WTC11 (cell line): ENCODE measurements at regions not wholly inside any gene's neighbourhood (a gene's known extent, or its start where the extent isn't known, plus 50 kb on each side); places are given as distances from the start of the nearest gene placed in this dataset.

Experiments
- CBFB ChIP-seq: sonication (generic); formaldehyde crosslinking; IDR thresholded peaks from 2 replicates; pipeline ENCODE4 v1.8.1; 2022; ENCODE audit warnings: mild to moderate bottlenecking, low read depth, missing genetic modification reagents
- CREB1 ChIP-seq: sonication (generic); formaldehyde crosslinking; IDR thresholded peaks from 2 replicates; pipeline ENCODE4 v1.8.0; 2023; ENCODE audit warnings: mild to moderate bottlenecking, missing genetic modification reagents
- CTCF ChIP-seq: fragments of 200-600 bp; IDR thresholded peaks from 2 replicates; pipeline ENCODE4 v1.8.0; 2022; ENCODE audit warnings: antibody characterized with exemption
- E2F4 ChIP-seq: sonication (generic); formaldehyde crosslinking; IDR thresholded peaks from 2 replicates; pipeline ENCODE4 v1.8.1; 2022; ENCODE audit warnings: low read depth, mild to moderate bottlenecking, moderate library complexity, missing genetic modification reagents, borderline replicate concordance
- ELF4 ChIP-seq: sonication (generic); formaldehyde crosslinking; IDR thresholded peaks from 2 replicates; pipeline ENCODE4 v1.8.1; 2022; ENCODE audit warnings: low read depth, mild to moderate bottlenecking, moderate library complexity, missing genetic modification reagents
- ETV6 ChIP-seq: sonication (generic); formaldehyde crosslinking; IDR thresholded peaks from 2 replicates; pipeline ENCODE4 v1.8.1; 2022; ENCODE audit warnings: mild to moderate bottlenecking, missing genetic modification reagents
- JUN ChIP-seq: sonication (generic); formaldehyde crosslinking; IDR thresholded peaks from 2 replicates; pipeline ENCODE4 v1.8.0; 2023; ENCODE audit warnings: mild to moderate bottlenecking, missing genetic modification reagents
- NR1H2 ChIP-seq: sonication (generic); formaldehyde crosslinking; IDR thresholded peaks from 2 replicates; pipeline ENCODE4 v1.9.0; 2021; ENCODE audit warnings: mild to moderate bottlenecking, moderate library complexity, missing genetic modification reagents
- PREB ChIP-seq: sonication (generic); formaldehyde crosslinking; IDR thresholded peaks from 2 replicates; pipeline ENCODE4 v1.8.1; 2022; ENCODE audit warnings: mild to moderate bottlenecking, missing genetic modification reagents, moderate library complexity, borderline replicate concordance
- ZNF317 ChIP-seq: sonication (generic); formaldehyde crosslinking; IDR thresholded peaks from 2 replicates; pipeline ENCODE4 v1.8.1; 2023; ENCODE audit warnings: low read depth, mild to moderate bottlenecking, moderate library complexity, missing genetic modification reagents, borderline replicate concordance
- ZNF416 ChIP-seq: fragments of 250-450 bp; sonication (Bioruptor Pico); IDR thresholded peaks from 2 replicates; pipeline ENCODE4 v1.9.0; 2021; ENCODE audit warnings: mild to moderate bottlenecking, inconsistent platforms
- TF ChIP-seq, protein P1 (sequence below): sonication (generic); formaldehyde crosslinking; IDR thresholded peaks from 2 replicates; pipeline ENCODE4 v1.8.1; 2023; ENCODE audit warnings: mild to moderate bottlenecking, missing genetic modification reagents, moderate library complexity
- TF ChIP-seq, protein P2 (sequence below): sonication (generic); formaldehyde crosslinking; IDR thresholded peaks from 2 replicates; pipeline ENCODE4 v1.8.1; 2023; ENCODE audit warnings: mild to moderate bottlenecking, missing genetic modification reagents, borderline replicate concordance
- TF ChIP-seq, protein P3 (sequence below): sonication (generic); formaldehyde crosslinking; IDR thresholded peaks from 2 replicates; pipeline ENCODE4 v1.8.0; 2022; ENCODE audit warnings: mild to moderate bottlenecking, missing genetic modification reagents

GRCh38 chr5:17054911-17055310 is 118.8 kb upstream of the MYO10 start:
- TF ChIP-seq E2F4 (CRISPR knock-in tag) (no peak), CTCF (no peak), CREB1 (CRISPR knock-in tag) (no peak), ETV6 (CRISPR knock-in tag) (no peak), JUN (CRISPR knock-in tag) (no peak), CBFB (no peak), ELF4 (CRISPR knock-in tag) (no peak), ZNF317 (CRISPR knock-in tag) (no peak), ZNF416 (CRISPR knock-in tag) (no peak), PREB (CRISPR knock-in tag) (no peak), NR1H2 (CRISPR knock-in tag) (no peak)
- TF ChIP-seq, protein P1, sequence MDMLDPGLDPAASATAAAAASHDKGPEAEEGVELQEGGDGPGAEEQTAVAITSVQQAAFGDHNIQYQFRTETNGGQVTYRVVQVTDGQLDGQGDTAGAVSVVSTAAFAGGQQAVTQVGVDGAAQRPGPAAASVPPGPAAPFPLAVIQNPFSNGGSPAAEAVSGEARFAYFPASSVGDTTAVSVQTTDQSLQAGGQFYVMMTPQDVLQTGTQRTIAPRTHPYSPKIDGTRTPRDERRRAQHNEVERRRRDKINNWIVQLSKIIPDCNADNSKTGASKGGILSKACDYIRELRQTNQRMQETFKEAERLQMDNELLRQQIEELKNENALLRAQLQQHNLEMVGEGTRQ (CRISPR knock-in tag): no peak
- TF ChIP-seq, protein P2, sequence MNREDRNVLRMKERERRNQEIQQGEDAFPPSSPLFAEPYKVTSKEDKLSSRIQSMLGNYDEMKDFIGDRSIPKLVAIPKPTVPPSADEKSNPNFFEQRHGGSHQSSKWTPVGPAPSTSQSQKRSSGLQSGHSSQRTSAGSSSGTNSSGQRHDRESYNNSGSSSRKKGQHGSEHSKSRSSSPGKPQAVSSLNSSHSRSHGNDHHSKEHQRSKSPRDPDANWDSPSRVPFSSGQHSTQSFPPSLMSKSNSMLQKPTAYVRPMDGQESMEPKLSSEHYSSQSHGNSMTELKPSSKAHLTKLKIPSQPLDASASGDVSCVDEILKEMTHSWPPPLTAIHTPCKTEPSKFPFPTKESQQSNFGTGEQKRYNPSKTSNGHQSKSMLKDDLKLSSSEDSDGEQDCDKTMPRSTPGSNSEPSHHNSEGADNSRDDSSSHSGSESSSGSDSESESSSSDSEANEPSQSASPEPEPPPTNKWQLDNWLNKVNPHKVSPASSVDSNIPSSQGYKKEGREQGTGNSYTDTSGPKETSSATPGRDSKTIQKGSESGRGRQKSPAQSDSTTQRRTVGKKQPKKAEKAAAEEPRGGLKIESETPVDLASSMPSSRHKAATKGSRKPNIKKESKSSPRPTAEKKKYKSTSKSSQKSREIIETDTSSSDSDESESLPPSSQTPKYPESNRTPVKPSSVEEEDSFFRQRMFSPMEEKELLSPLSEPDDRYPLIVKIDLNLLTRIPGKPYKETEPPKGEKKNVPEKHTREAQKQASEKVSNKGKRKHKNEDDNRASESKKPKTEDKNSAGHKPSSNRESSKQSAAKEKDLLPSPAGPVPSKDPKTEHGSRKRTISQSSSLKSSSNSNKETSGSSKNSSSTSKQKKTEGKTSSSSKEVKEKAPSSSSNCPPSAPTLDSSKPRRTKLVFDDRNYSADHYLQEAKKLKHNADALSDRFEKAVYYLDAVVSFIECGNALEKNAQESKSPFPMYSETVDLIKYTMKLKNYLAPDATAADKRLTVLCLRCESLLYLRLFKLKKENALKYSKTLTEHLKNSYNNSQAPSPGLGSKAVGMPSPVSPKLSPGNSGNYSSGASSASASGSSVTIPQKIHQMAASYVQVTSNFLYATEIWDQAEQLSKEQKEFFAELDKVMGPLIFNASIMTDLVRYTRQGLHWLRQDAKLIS: no peak
- TF ChIP-seq, protein P3, sequence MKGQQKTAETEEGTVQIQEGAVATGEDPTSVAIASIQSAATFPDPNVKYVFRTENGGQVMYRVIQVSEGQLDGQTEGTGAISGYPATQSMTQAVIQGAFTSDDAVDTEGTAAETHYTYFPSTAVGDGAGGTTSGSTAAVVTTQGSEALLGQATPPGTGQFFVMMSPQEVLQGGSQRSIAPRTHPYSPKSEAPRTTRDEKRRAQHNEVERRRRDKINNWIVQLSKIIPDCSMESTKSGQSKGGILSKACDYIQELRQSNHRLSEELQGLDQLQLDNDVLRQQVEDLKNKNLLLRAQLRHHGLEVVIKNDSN (CRISPR knock-in tag): no peak
